ENCODE measurements at regions not wholly inside any gene's neighbourhood (a gene's known extent, or its start where the extent isn't known, plus 50 kb on each side); places are given as distances from the start of the nearest gene placed in this dataset.

GRCh38 chr2:33812707-33813106, 213.6 kb upstream of the FAM98A start:
- no peak for DNase-seq (ENCODE audit: extremely low read depth, low read depth)
- no peak overlapping the region for H3K4me3 ChIP-seq (replicated peaks; ENCODE audit: low read depth, low read length)
- no peak for TF ChIP-seq CTCF (IDR thresholded peaks at IDR 0.05; ENCODE audit: low read depth, low read length, missing control alignments)

- H3K4me3 ChIP-seq (replicated peaks; ENCODE audit: low read depth, low read length) = no peak overlapping the region
- no peak for TF ChIP-seq CTCF (IDR thresholded peaks at IDR 0.05; ENCODE audit: low read depth, low read length, missing control alignments)
- peak; percentile 29 for DNase-seq (ENCODE audit: extremely low read depth, low read depth)
Measured at GRCh38 chr2:33810046-33810835, 211.1 kb upstream of the FAM98A start.

- no peak overlapping the region for H3K4me3 ChIP-seq (replicated peaks; ENCODE audit: low read depth, low read length)
- no peak for DNase-seq (ENCODE audit: extremely low read depth, low read depth)
- TF ChIP-seq CTCF (IDR thresholded peaks at IDR 0.05; ENCODE audit: low read depth, low read length, missing control alignments) = no peak
Measured at GRCh38 chr2:33806041-33806440, 206.9 kb upstream of the FAM98A start.

GRCh38 chr2:33804155-33804554, 205.1 kb upstream of the FAM98A start:
- no peak overlapping the region for H3K4me3 ChIP-seq (replicated peaks; ENCODE audit: low read depth, low read length)
- DNase-seq (ENCODE audit: extremely low read depth, low read depth) = no peak
- no peak for TF ChIP-seq CTCF (IDR thresholded peaks at IDR 0.05; ENCODE audit: low read depth, low read length, missing control alignments)

- TF ChIP-seq CTCF (IDR thresholded peaks at IDR 0.05; ENCODE audit: low read depth, low read length, missing control alignments) = no peak
- no peak for DNase-seq (ENCODE audit: extremely low read depth, low read depth)
- H3K4me3 ChIP-seq (replicated peaks; ENCODE audit: low read depth, low read length) = no peak overlapping the region
Measured at GRCh38 chr2:33796511-33796910, 197.4 kb upstream of the FAM98A start.

- TF ChIP-seq CTCF (IDR thresholded peaks at IDR 0.05; ENCODE audit: low read depth, low read length, missing control alignments) = no peak
- H3K4me3 ChIP-seq (replicated peaks; ENCODE audit: low read depth, low read length) = no peak overlapping the region
- no peak for DNase-seq (ENCODE audit: extremely low read depth, low read depth)
Measured at GRCh38 chr2:33791625-33792024, 192.5 kb upstream of the FAM98A start.

- no peak for DNase-seq (ENCODE audit: extremely low read depth, low read depth)
- H3K4me3 ChIP-seq (replicated peaks; ENCODE audit: low read depth, low read length) = no peak overlapping the region
- no peak for TF ChIP-seq CTCF (IDR thresholded peaks at IDR 0.05; ENCODE audit: low read depth, low read length, missing control alignments)
Measured at GRCh38 chr2:33788044-33788443, 188.9 kb upstream of the FAM98A start.

All from HFF-Myc (cell line).